ENCODE measurements at regions not wholly inside any gene's neighbourhood (a gene's known extent, or its start where the extent isn't known, plus 50 kb on each side); places are given as distances from the start of the nearest gene placed in this dataset.

- POLR2A ChIA-PET: no interaction called here
- Histone ChIP-seq H3K27ac (ENCODE audit: insufficient read depth, low read depth, low read length) (no peak overlapping the region), H4K20me1 (replicated peaks; ENCODE audit: control insufficient read depth, extremely low read depth, insufficient read depth, low read length) (no peaks in the 10 kb centered on the region), H3K9ac (replicated peaks; ENCODE audit: extremely low read depth, insufficient read depth, low read length) (no peak overlapping the region), H2AFZ (ENCODE audit: low read depth, low read length) (no peak overlapping the region), H3K4me2 (ENCODE audit: insufficient read depth, low read length) (no peak overlapping the region), H3K79me2 (ENCODE audit: control insufficient read depth, insufficient read depth, low read length) (no peaks in the 10 kb centered on the region), H3K4me3 (replicated peaks in 1 of 3; ENCODE audit: insufficient read depth in 1 of 3, low read depth in 1 of 3, low read length in 3 of 3) (no peak overlapping the region), H3K27me3 (ENCODE audit: control insufficient read depth in 2 of 2, insufficient read depth in 2 of 2, low read length in 2 of 2) (no peaks in the 10 kb centered on the region), H3K4me1 (ENCODE audit: control insufficient read depth, extremely low read depth, insufficient read depth, low read length) (no peaks in the 10 kb centered on the region), H3K36me3 (ENCODE audit: control insufficient read depth in 2 of 2, extremely low read depth in 1 of 2, insufficient read depth in 2 of 2, low read length in 2 of 2) (no peaks in the 10 kb centered on the region), H3K9me3 (replicated peaks; ENCODE audit: control insufficient read depth, insufficient read depth, low read length) (no peaks in the 10 kb centered on the region), H3K9me1 (replicated peaks; ENCODE audit: control insufficient read depth, extremely low read depth, insufficient read depth, low read length) (no peaks in the 10 kb centered on the region)
- FAIRE-seq (no peak), DNase-seq (ENCODE audit: low read depth, low spot score) (no peak)
- intact Hi-C loops (cut with micrococcal nuclease) (no loop called here), dilution Hi-C loops (cut with MboI; ENCODE audit: extremely low pct_ligation_motif_present, low sequenced_read_pairs) (no loop called here)
- BruUV-seq (replicated peaks): no TSS peak
- CTCF ChIA-PET: interaction anchor here (0.7 to 1.2 kb wide), 2 partner anchors 8 to 33 kb away, joined by 3 to 4 read pairs; no protein-coding TSS in a partner anchor
- no peak for TF ChIP-seq FOS (IDR thresholded peaks at IDR 0.05; ENCODE audit: borderline replicate concordance, insufficient read depth, low read length)
- TF ChIP-seq GATA2 (IDR thresholded peaks at IDR 0.05; ENCODE audit: insufficient read depth, insufficient read length, low read depth, low read length): no peak
- TF ChIP-seq POLR2A (IDR thresholded peaks at IDR 0.05; ENCODE audit: low read depth, low read length): no peak
- TF ChIP-seq CTCF (IDR thresholded peaks at IDR 0.05; ENCODE audit: extremely low read depth in 1 of 2, insufficient read depth in 1 of 2, low read depth in 1 of 2, low read length in 2 of 2): no peak
- TF ChIP-seq MAX (IDR thresholded peaks at IDR 0.05; ENCODE audit: insufficient read depth, insufficient read length): no peak
- TF ChIP-seq JUN (IDR thresholded peaks at IDR 0.05; ENCODE audit: borderline replicate concordance, insufficient read depth, insufficient read length, low read depth): no peak
- no peak for TF ChIP-seq EZH2 (IDR thresholded peaks at IDR 0.05; ENCODE audit: borderline replicate concordance, low read depth, low read length, severe bottlenecking)
- no peak for TF ChIP-seq POLR2AphosphoS5 (IDR thresholded peaks at IDR 0.05; ENCODE audit: insufficient read depth, low read depth, low read length)
- TF ChIP-seq MYC (IDR thresholded peaks at IDR 0.05; ENCODE audit: low read depth, low read length): no peak
Observed at GRCh38 chr13:107079423-107080049, 511.6 kb upstream of the ARGLU1 start.
